GM21619 (cell line): ENCODE measurements at regions not wholly inside any gene's neighbourhood (a gene's known extent, or its start where the extent isn't known, plus 50 kb on each side); places are given as distances from the start of the nearest gene placed in this dataset.
"Not testable (repeated sequence)": the region's sequence is repeated elsewhere in the genome, so short reads cannot be mapped to it uniquely, and the experiment has no call there.

Experiments
- ATAC-seq: cut with Tn5 transposase; IDR thresholded peaks from one replicate; pipeline ENCODE4 v1.9.1; 2021; ENCODE audit not compliant: unreplicated experiment

- ATAC-seq = no peak
Measured at GRCh38 chr13:21910546-21910945, 239.7 kb downstream of the FGF9 start.

DNA sequence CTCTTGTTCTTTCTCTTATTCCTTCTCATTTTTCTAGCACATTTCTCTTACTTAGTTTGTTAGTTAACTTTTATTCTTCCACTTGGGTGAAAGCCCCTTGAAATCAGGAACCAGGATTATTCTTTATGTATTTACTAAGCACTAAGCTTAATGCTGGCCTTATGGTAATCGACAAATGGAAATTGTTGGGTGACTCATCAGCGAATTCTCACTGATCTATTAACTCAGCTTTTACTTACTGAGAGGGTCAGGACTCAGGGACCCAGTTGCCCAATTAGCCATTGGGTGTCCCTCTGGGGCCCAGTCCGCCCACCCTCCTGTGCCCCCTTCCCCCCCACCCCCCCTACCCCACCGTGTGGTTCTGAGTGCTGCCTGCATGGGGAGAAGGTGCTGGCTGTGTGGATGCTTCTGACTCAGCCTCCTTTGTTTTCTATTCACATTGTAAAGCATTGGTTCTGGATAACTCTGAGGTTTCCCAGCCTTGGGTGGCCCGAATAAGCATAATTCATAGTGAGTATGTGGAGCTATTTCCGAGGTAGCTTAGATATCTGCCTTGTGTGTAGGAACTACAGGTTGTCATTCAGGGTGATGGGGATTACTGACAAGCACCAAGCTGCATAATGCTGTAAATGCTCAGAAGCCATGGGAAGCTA lies 240.9 kb downstream of the FGF9 start:
- ATAC-seq = no peak

- ATAC-seq = no peak
Measured at GRCh38 chr13:21913010-21913409, 242.1 kb downstream of the FGF9 start.

DNA sequence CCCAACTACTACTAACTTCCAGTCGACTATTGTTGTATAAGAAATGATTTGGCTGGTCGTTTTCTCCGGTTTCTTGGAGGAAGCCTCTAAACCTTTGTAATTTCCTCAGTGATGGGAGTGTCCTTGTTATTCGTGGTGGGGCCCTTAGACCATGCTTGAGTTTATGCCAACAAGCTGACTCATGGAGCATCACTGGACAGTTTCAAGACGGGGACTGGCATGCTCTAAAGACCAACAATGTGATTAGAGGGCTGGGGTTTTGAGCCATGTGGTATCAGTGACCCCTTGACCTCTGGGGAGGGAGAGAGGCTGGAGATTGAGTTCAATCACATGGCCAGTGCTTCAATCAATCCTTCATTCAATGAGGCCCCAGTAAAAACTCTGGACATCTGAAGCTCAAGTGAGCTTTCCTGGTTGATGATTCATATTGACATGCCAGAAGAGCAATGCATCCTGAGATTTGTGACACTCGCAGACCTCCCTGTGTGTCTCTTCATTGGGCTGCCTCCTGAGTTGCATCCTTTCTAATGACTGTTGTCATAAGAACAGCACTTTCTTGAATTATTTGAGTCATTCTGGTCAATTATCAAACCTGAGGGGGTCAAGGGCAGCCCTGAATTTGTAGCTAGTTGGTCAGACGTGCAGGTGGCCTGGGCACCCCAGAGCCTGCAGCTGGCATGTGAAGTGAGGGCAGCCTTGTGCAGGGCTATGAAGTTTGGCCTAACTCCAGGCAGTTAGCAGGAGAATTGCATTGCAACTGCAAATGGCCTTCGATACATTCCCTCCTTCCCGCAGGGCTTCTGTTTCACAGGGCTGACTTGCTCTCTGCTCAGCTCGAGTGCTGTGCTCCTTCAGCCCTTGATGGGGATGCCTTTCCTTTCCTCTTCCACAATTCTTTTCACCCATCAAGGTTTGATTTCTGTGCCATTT lies 246.5 kb downstream of the FGF9 start:
- no peak for ATAC-seq

DNA sequence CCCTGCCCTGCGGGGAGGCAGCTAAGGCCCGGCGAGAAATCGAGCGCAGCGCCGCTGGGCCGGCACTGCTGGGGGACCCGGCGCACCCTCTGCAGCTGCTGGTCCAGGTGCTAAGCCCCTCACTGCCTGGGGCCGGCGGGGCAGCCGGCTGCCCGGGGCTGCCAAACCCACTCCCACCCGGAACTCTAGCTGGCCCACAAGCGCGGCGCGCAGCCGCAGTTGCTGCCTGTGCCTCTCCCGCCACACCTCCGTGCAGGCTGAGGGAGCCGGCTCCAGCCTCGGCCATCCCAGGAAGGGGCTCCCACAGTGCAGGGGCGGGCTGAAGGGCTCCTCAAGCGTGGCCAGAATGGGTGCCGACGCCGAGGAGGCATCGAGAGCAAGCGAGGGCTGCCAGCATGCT lies 249.9 kb downstream of the FGF9 start:
- not testable (repeated sequence) for ATAC-seq

DNA sequence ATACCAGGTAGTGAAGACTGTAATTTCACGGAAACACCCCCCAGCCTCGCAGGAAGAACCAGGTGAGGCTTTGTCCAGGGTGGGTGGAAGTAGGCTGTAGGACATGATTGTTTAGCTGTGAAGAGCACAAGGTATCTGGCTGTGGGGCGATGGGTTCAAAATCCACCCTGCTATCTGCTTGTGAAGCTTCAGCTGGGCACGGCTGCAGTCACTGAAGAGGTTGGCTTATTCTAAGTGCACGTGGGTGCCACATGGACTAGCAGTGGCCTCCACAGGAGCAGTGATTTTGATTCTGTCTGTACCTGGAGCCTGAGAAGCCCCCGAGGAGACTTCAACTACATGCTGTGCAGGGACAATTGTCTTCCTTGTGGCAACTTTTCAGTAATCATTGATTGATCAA lies 254.1 kb downstream of the FGF9 start:
- ATAC-seq = no peak

DNA sequence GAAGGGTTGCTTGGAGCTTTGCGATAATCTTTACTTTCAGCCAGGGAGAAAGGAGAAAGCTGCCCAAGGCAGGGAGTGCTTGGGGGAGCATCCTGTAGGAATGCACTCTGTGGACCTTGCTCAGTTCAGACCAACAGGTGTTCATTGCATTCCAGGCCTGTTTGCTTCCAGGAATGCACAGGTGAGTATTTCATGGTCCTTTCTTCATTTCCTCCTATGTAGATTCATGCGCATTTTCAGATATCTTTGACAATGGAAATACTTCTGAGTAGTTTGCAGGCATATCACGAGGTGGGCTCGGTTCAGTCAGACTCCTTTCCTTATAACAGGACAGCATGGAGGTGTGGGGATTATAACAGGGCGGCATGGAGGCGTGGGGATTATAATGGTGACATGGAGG lies 254.8 kb downstream of the FGF9 start:
- ATAC-seq = no peak

DNA sequence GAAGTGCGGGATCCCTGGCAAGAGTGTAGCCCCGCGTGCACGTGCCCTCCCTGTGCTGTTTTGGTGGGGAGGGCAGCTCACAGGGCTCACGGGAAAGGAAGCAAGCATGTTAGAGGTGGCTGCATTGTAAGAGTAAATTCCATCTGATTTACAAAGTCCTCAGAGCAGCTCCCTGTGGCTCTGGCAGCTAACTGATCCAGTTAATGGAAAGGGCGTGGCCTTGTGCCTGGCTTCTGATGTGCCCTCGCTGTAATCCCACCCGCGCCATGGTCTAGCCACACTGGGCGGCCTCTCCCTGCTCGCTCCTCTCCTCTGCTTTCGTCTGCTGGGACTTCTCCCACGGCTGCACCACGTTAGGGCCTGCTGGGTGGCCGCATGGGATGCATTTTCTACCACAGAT lies 258.5 kb downstream of the FGF9 start:
- no peak for ATAC-seq

- no peak for ATAC-seq
Measured at GRCh38 chr13:21930536-21930935, 259.7 kb downstream of the FGF9 start.

GRCh38 chr13:21932578-21932977 lies 261.7 kb downstream of the FGF9 start:
- no peak for ATAC-seq

DNA sequence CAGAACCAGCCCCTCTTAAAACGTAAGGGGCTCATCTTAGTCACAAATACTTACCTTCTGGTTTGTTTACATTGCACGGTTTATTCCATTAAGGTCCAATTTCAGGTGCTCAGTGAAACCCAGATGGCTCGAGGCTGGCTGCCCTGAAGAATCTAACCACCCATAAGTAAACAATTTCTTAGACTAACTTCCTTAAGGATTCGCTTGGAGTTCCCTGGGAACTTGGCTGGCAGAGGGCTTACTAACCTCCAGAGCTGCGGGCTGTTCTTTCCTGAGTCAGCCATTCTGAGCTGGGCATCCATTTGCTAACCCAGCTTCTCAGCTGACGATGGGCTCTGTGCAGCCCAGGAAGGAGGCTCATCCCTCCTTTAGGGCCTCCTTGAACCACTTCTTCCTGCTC lies 262.1 kb downstream of the FGF9 start:
- no peak for ATAC-seq

DNA sequence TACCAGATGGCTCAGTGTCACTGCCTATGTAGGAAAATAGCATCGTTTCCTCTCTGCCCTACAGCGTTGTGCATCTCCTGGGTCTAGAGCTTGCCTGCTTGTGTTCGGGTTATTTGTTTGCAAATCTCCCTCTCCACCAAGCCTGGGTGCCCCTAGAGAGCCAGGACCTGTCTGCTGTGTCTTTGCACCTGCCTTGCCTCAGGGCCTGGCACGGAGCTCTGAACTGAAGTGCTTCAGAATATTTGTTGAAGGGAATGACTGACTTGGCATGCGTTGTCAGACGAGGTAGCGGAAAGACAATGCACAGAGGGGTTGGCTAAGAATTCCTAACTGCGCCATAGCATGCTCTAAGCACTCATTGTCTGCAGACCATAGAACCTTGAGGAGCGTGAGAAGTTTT lies 263.4 kb downstream of the FGF9 start:
- no peak for ATAC-seq

DNA sequence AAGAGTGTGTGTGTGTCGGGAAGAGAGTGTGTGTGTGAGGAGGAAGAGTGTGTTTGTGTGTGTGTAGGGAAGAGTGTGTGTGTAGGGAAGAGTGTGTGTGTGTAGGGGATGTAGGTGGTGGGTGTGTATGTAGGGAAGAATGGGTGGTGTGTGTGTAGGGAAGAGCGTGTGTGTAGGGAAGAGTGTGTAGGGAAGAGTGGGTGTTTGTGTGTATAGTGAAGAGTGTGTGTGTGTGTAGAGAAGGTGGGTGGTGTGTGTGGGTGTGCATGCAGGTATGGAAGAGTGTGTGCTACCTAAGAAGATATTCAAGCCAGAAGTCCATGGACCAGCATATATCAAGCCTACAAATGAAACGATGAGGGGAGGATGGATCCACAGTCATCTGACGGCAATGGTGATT lies 265.8 kb downstream of the FGF9 start:
- ATAC-seq = no peak

DNA sequence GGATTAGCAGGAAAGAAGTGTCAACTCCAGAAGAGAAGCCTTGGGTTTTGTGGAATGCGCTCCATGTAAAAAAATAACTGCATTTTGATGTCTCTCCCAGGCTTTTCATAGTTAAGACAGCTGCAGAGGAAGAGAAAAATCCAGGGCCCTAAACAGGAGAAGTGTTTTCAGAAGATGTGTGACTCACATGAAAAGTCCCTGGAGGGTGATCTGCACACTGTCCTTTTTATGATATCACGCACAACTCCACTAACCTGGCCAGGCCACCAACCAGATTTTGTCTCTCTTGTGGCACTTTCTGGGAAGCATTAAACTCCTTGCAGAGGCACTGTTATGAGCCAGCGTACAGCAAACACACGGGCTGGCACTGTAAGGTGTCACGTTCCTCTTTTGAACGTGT lies 267.3 kb downstream of the FGF9 start:
- no peak for ATAC-seq

GRCh38 chr13:21938636-21939035 lies 267.8 kb downstream of the FGF9 start:
- ATAC-seq = no peak

DNA sequence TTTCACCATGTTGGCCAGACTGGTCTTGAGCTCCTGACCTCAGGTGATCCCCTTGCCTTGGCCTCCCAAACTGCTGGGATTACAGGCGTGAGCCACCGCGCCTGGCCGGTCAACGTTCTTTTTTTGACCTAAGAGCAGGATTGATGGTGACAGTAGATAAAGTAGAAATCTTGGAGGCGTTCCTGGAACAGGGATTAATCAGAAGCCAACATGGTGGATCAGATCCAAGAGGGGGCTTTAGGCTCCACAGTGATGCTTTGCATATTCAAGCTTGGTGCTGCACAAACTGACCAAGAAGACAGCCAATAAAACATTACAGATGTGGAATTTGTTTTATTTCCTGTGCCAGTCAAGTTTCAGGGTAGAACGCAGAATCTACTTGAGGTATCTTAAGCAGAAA lies 271.2 kb downstream of the FGF9 start:
- no peak for ATAC-seq

- ATAC-seq = no peak
Measured at GRCh38 chr13:21944610-21945009, 273.7 kb downstream of the FGF9 start.

GRCh38 chr13:21945195-21945594 lies 274.3 kb downstream of the FGF9 start:
- no peak for ATAC-seq

GRCh38 chr13:21946964-21947363 lies 276.1 kb downstream of the FGF9 start:
- no peak for ATAC-seq

DNA sequence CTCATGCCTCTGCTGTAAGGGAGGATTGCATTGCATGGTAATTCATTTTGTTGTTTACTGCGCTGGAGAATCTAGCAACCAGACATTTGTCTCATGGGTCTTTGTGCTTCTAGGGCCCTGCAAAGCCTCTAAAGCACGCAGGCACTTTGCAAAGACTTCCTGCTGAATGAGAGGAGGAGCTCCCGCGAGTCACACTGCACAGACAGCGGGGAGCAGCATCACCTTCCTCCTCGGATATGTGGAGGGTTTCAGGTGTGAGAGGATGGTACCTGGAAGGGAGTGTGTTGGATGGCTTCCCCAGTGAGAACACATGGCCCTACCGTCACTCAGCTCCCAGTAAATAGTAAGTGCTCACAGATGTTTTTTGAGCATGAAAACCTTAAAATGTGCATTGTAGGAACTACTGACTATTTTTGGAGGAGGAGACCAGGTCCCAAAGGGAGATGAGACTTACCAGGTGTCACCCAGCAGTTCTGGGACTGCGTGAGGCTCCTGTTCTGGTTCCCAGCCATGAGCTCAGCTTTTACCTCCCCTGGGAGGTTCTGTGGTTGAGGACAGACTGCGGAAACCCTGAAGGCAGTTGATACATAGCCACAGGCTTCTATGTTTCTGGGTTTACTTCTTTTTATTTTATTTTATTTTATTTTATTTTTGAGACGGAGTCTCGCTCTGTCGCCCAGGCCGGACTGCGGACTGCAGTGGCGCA lies 278.0 kb downstream of the FGF9 start:
- peak; percentile 66 for ATAC-seq

- ATAC-seq = no peak
Measured at GRCh38 chr13:21949818-21950429, 279.1 kb downstream of the FGF9 start.
